Left ventricle myocardium inferior (tissue), 1 donor: ENCODE measurements at regions not wholly inside any gene's neighbourhood (a gene's known extent, or its start where the extent isn't known, plus 50 kb on each side); places are given as distances from the start of the nearest gene placed in this dataset.

Source experiments
- DNase-seq: peaks from one replicate; pipeline ENCODE4 v3.0.0-alpha.2; 2020
- H3K27ac ChIP-seq: fragments of 200-600 bp; replicated peaks from 2 replicates; pipeline ENCODE4 v1.8.0; 2021
- H3K27me3 ChIP-seq: fragments of 200-600 bp; 2 replicates; pipeline ENCODE4 v1.8.0; 2021; ENCODE audit warnings: low read depth
- H3K36me3 ChIP-seq: fragments of 200-600 bp; 2 replicates; pipeline ENCODE4 v1.8.0; 2021
- H3K4me1 ChIP-seq: fragments of 200-600 bp; 2 replicates; pipeline ENCODE4 v1.8.0; 2021
- H3K4me3 ChIP-seq: fragments of 200-600 bp; 2 replicates; pipeline ENCODE4 v1.8.0; 2021; ENCODE audit warnings: mild to moderate bottlenecking, moderate library complexity
- H3K9me3 ChIP-seq: fragments of 200-600 bp; replicated peaks from 2 replicates; pipeline ENCODE4 v1.8.0; 2021
- intact Hi-C: fragments of 100-400 bp; cut with micrococcal nuclease; formaldehyde crosslinking; loops from one replicate; pipeline ENCODE4 v1.11.0; 2022
- TF ChIP-seq, protein P1 (sequence below): fragments of 200-600 bp; IDR thresholded peaks from 2 replicates; pipeline ENCODE4 v1.8.0; 2021; ENCODE audit warnings: antibody characterized with exemption, mild to moderate bottlenecking, borderline replicate concordance
- donor health status: DM: no; HTN: yes; CAD: no; lungs with severe emphysema.

DNA sequence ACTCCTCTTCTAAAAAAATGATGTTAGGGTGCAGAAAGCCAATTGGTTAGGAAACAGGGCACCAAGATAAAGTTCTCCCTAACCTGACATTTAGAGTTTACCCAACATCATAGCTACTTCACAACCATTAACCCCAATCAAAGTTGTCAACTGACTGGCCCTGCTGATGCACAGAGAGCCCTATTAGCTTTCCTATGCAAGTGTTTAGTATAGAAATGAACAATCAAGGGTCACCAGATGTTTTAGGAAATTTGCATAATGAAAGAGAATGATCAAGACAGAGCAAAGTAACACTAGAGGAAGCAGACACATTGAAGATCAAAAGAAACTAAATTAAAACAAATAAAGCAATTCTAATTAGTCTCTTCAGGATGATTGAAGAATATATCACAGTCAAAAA, 64.2 kb upstream of the DCC start:
- H3K4me3 ChIP-seq: no peak overlapping the region
- TF ChIP-seq, protein P1, sequence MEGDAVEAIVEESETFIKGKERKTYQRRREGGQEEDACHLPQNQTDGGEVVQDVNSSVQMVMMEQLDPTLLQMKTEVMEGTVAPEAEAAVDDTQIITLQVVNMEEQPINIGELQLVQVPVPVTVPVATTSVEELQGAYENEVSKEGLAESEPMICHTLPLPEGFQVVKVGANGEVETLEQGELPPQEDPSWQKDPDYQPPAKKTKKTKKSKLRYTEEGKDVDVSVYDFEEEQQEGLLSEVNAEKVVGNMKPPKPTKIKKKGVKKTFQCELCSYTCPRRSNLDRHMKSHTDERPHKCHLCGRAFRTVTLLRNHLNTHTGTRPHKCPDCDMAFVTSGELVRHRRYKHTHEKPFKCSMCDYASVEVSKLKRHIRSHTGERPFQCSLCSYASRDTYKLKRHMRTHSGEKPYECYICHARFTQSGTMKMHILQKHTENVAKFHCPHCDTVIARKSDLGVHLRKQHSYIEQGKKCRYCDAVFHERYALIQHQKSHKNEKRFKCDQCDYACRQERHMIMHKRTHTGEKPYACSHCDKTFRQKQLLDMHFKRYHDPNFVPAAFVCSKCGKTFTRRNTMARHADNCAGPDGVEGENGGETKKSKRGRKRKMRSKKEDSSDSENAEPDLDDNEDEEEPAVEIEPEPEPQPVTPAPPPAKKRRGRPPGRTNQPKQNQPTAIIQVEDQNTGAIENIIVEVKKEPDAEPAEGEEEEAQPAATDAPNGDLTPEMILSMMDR: no peak
- no peak overlapping the region for H3K27ac ChIP-seq
- intact Hi-C loops: no loop called here
- no peaks in the 10 kb centered on the region for H3K4me1 ChIP-seq
- DNase-seq: no peak
- no peaks in the 10 kb centered on the region for H3K27me3 ChIP-seq
- H3K36me3 ChIP-seq: no peaks in the 10 kb centered on the region
- H3K9me3 ChIP-seq: no peaks in the 10 kb centered on the region

DNA sequence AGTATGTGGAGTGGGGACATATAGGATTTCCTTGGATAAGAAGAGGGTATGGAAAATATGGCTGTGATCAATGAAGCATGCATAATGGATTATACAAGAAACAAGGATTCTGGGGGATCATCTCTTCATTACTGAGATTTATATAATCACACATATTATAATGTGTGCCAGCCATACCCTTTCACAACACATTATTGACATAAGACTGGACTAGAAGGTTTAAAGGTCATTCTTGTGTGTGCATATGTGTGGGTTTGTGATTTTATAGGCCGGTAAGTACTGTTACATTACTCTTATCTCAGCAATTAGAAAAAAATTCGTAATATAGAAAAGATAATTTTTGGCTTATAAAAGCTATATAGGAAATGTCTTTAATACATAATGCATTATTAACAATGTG, 62.2 kb upstream of the DCC start:
- H3K4me1 ChIP-seq: no peaks in the 10 kb centered on the region
- H3K27me3 ChIP-seq: no peaks in the 10 kb centered on the region
- DNase-seq: no peak
- intact Hi-C loops: no loop called here
- H3K36me3 ChIP-seq: no peaks in the 10 kb centered on the region
- TF ChIP-seq, protein P1: no peak
- H3K9me3 ChIP-seq: no peaks in the 10 kb centered on the region
- no peak overlapping the region for H3K27ac ChIP-seq
- no peak overlapping the region for H3K4me3 ChIP-seq

DNA sequence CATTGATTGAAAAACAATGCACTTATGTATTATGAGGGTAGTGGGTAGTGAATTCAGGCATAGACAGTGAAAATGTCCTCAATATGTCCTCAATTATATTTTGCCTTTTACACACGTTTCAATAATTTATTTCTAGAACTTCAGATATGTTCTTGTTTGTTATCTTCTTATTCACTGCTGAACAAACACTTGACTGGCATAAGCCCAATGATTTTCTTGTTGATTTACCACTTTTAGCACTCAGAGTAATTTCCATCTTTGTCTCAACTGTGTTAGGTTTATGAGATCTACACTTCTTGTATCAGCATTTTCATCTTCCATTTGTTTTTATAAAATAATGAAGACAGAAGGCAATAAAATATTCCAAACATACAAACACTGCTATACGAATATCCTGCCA, 61.8 kb upstream of the DCC start:
- TF ChIP-seq, protein P1: no peak
- H3K4me3 ChIP-seq: no peak overlapping the region
- no peaks in the 10 kb centered on the region for H3K27me3 ChIP-seq
- DNase-seq: no peak
- H3K27ac ChIP-seq: no peak overlapping the region
- H3K36me3 ChIP-seq: no peaks in the 10 kb centered on the region
- H3K9me3 ChIP-seq: no peaks in the 10 kb centered on the region
- intact Hi-C loops: no loop called here
- H3K4me1 ChIP-seq: no peaks in the 10 kb centered on the region

DNA sequence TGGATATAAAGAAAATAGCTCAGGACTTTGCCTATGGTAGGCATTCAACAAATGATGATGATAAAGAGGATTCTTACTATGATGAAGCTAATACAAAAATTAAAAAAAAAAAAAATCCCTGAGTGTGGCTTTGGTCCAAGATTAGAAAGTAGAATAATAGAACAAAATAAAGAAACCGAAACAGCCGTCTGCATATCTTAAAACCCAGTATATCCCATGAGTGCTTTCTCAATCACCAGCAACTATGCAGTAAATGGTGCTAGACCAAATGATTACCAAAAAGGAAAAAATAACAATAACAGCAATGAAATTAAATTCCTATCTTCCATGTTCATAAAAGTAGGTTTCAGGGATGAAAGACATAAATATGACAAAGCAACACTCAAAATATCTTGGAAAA, 59.3 kb upstream of the DCC start:
- H3K4me1 ChIP-seq: no peaks in the 10 kb centered on the region
- no peaks in the 10 kb centered on the region for H3K9me3 ChIP-seq
- H3K27me3 ChIP-seq: peaks cover 5% of the 10 kb centered on the region
- H3K4me3 ChIP-seq: no peak overlapping the region
- no peaks in the 10 kb centered on the region for H3K36me3 ChIP-seq
- H3K27ac ChIP-seq: no peak overlapping the region
- TF ChIP-seq, protein P1: no peak
- intact Hi-C loops: no loop called here
- DNase-seq: no peak

DNA sequence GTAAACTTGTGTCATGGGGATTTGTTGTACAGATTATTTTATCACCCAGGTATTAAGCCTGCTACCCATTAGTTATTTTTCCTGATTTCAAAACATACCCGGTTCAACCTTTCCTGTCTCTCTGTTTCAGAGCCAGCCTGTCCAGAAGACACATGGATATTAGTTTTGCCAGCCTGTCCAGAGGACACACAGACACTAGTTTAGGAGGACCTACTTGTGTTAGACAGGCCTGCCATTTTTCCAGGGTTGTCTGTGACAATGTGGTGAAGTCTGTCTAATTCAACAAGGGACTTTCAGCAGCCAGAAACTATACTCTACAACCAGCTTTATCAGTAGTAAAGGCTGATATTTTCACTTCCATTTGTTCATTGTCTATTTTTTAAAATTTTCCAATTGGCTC, 56.1 kb upstream of the DCC start:
- H3K27ac ChIP-seq: no peak overlapping the region
- H3K36me3 ChIP-seq: no peaks in the 10 kb centered on the region
- H3K4me3 ChIP-seq: no peak overlapping the region
- no peaks in the 10 kb centered on the region for H3K4me1 ChIP-seq
- H3K9me3 ChIP-seq: no peaks in the 10 kb centered on the region
- TF ChIP-seq, protein P1: no peak
- peaks cover 11% of the 10 kb centered on the region for H3K27me3 ChIP-seq
- DNase-seq: no peak
- intact Hi-C loops: no loop called here

DNA sequence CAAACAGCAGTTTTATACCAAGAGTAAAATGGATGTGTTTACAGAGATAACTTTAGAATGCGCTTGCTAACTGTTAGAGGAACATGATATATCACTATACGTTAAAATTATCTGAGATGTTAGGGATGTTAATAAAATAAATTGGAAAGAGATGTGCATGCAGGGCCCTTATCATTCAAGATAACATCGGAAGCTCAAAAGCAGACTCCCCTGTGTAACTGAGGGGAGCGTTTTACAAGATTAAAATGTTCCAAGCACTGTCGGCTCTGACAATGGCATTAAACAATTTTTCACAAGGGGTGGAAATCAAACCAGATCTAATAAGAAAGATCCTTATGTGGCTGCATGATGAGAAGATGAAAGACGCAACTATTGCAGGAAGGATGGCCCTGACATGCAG, 53.3 kb upstream of the DCC start:
- intact Hi-C loops: no loop called here

More for the DNA sequence above, 53.3 kb upstream of the DCC start:
- TF ChIP-seq, protein P1: no peak
- no peaks in the 10 kb centered on the region for H3K4me1 ChIP-seq
- DNase-seq: no peak
- no peaks in the 10 kb centered on the region for H3K36me3 ChIP-seq
- H3K4me3 ChIP-seq: no peak overlapping the region
- peaks cover 11% of the 10 kb centered on the region for H3K27me3 ChIP-seq
- no peaks in the 10 kb centered on the region for H3K9me3 ChIP-seq
- no peak overlapping the region for H3K27ac ChIP-seq
